ENCODE measurements at regions not wholly inside any gene's neighbourhood (a gene's known extent, or its start where the extent isn't known, plus 50 kb on each side); places are given as distances from the start of the nearest gene placed in this dataset.

- TF ChIP-seq, protein P1, sequence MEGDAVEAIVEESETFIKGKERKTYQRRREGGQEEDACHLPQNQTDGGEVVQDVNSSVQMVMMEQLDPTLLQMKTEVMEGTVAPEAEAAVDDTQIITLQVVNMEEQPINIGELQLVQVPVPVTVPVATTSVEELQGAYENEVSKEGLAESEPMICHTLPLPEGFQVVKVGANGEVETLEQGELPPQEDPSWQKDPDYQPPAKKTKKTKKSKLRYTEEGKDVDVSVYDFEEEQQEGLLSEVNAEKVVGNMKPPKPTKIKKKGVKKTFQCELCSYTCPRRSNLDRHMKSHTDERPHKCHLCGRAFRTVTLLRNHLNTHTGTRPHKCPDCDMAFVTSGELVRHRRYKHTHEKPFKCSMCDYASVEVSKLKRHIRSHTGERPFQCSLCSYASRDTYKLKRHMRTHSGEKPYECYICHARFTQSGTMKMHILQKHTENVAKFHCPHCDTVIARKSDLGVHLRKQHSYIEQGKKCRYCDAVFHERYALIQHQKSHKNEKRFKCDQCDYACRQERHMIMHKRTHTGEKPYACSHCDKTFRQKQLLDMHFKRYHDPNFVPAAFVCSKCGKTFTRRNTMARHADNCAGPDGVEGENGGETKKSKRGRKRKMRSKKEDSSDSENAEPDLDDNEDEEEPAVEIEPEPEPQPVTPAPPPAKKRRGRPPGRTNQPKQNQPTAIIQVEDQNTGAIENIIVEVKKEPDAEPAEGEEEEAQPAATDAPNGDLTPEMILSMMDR (IDR thresholded peaks at IDR 0.05; ENCODE audit: insufficient read depth, low read length): no peak
- TF ChIP-seq GABPA (IDR thresholded peaks at IDR 0.05; ENCODE audit: low read depth): no peak
Measured at GRCh38 chr2:239790313-239790712, 234.8 kb downstream of the NDUFA10 start.
